Cardiac fibroblast (primary cell): ENCODE measurements at regions not wholly inside any gene's neighbourhood (a gene's known extent, or its start where the extent isn't known, plus 50 kb on each side); places are given as distances from the start of the nearest gene placed in this dataset.

Experiments
- DNase-seq, 2 donors: peaks; one replicate each; pipeline versions ENCODE4 v3.0.0 to v3.0.0-alpha.2; 2010; ENCODE audit warnings: low read depth in 2 of 2
- H3K4me3 ChIP-seq, 2 donors: replicated peaks in 1 of 2; 1 replicate in 1 of 2; 2 replicates in 1 of 2; pipeline ENCODE4 v1.5.1; 2011; ENCODE audit warnings: low read depth in 2 of 2, low read length in 2 of 2, mild to moderate bottlenecking in 2 of 2, moderate library complexity in 1 of 2
- TF ChIP-seq, protein P1 (sequence below): IDR thresholded peaks from one replicate; pipeline ENCODE4 v1.5.1; 2011; ENCODE audit warnings: low read depth, mild to moderate bottlenecking, low read length, inconsistent platforms

DNA sequence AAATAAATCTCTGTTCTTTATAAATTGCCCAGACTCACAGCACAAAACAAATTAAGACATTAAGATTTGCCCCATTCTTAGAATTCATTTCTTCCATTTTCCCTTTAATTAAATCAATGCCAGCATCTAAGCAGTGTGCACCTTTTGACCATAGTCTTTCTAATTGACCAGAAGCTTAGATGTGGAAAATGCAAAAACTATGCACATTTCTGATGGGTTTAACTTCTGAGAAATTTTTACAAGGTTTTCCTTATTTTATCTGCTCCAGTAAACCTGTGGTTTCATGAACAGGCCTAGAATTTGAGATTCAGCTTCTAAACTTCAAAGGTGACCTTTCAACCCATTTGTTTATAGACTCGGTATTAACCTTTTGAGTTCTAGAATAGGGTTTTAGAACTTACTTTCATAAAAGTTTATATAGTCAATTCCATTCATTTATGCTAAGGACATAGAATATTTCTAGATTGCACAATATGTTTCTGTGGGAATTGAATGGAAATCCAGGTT lies 437.8 kb upstream of the HSF2 start:
- DNase-seq: no peak
- no peak overlapping the region for H3K4me3 ChIP-seq
- TF ChIP-seq, protein P1, sequence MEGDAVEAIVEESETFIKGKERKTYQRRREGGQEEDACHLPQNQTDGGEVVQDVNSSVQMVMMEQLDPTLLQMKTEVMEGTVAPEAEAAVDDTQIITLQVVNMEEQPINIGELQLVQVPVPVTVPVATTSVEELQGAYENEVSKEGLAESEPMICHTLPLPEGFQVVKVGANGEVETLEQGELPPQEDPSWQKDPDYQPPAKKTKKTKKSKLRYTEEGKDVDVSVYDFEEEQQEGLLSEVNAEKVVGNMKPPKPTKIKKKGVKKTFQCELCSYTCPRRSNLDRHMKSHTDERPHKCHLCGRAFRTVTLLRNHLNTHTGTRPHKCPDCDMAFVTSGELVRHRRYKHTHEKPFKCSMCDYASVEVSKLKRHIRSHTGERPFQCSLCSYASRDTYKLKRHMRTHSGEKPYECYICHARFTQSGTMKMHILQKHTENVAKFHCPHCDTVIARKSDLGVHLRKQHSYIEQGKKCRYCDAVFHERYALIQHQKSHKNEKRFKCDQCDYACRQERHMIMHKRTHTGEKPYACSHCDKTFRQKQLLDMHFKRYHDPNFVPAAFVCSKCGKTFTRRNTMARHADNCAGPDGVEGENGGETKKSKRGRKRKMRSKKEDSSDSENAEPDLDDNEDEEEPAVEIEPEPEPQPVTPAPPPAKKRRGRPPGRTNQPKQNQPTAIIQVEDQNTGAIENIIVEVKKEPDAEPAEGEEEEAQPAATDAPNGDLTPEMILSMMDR: no peak

DNA sequence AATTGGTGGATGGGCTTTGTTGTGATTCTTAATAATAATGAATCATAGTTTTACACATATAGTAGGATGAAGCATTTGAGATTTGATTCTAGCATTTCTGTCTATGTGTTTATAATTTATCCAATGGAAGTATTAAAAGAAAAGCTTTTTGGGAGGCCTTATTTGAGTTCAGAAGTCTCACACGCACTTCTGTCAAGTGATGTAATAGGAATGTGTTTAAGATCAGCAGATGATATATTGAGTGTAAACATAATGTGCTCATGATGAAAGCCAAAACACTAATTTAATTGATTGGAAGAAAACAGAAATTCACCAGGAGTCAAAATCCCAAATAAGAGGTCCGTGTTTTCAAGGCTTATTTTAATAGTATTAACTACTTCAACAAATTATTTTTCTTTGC lies 435.6 kb upstream of the HSF2 start:
- DNase-seq: no peak

DNA sequence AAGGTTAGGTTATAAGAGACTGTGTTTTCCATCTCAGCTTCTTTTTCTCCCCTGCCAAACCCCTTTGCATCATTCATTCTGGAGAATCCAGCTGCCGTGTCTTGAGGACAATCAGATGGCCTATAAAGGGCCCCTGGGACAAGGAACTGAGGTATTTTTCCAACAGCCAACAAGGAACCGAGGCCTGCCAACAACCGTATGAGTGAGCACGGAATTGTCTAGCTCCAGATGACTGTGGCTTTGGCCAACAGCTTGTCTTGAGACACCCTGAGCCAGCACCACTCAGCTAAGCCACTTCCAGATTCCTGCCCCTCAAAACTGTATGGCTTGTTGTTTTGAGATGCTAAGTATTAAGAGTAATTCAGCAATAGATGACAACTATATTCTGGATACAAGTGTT lies 433.7 kb upstream of the HSF2 start:
- TF ChIP-seq, protein P1: no peak
- no peak overlapping the region for H3K4me3 ChIP-seq
- no peak for DNase-seq

More for the DNA sequence above, 435.6 kb upstream of the HSF2 start:
- TF ChIP-seq, protein P1: no peak
- no peak overlapping the region for H3K4me3 ChIP-seq

DNA sequence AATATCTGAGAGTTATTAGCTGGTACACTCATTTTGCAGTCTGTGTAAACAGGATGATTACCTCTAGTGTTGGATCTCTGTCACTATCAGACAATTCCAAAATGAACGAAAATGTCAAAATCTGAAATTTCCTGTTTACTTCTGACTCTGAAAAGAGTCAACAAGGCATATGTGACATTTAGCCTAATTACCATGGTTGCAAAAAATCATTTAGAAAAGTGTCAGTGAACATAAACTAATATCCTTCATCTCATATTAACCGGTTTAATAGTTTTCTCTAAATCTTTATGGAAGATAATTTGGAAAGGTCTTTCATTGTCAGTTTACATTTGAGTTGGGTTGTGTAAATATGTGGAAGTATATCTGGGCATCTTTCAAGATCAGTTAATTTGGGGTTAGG lies 431.8 kb upstream of the HSF2 start:
- TF ChIP-seq, protein P1: no peak
- H3K4me3 ChIP-seq: no peak overlapping the region
- DNase-seq: no peak

DNA sequence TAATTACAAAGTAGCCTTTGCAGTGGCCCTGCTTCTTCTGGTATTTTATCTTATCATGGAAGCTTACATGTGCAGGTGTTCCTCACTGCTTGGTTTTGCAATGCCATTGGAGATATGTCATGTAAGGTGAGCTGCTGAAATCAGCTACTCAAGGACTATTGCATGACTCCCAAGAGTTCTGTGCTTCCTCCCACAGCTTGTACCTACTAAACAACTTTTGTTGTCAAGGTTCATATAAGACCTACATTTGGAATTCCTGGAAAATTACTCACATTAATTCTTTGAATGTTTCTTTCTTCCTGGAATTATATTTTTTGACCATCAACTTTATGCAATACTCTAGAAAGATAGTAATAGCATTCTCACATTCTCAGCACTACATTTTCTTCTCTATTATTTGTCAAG lies 427.5 kb upstream of the HSF2 start:
- H3K4me3 ChIP-seq: no peak overlapping the region
- peak; percentile 52 to 71 for DNase-seq
- TF ChIP-seq, protein P1: no peak

DNA sequence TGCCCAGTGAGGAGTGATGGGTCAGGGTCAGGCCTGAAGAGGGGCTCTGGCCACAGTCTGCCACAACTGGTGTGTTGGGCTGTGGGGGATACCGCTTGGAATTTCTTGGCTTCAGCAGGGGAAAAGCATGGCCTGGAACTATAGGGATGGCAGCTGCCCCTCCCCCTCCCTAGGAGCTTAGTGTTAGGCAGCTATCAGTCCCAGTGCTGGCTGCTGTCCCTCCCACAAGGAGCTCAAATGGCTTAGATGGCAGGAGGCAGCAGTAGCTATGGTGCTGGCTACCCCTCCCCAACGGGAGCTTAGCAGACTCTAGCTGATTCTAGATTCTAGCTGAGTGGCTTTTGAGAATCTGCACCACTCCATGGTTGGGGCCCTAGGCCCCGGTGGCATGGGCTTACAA lies 414.5 kb upstream of the HSF2 start:
- no peak overlapping the region for H3K4me3 ChIP-seq
- DNase-seq: no peak
- TF ChIP-seq, protein P1: no peak

DNA sequence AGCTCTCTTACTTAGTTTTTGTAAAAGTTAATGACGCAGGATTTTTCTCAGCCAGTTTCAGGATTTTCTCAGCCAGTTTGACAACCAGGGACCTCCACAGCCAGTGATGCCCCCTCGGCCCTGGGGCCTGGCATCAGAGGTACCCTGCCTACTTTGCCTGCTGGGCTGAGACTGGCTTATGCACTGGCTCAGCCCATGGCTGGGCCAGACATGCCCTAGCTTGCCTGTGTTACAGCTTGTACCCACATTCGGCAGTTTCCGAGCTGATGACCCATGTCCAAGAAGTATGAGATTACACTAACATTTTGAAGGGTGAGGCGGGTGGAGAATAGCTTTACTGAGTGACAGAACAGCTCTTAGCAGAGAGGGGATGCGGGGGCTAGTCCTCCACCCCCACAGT lies 406.1 kb upstream of the HSF2 start:
- no peak for DNase-seq
- TF ChIP-seq, protein P1: no peak
- H3K4me3 ChIP-seq: no peak overlapping the region
